ENCODE measurements at regions not wholly inside any gene's neighbourhood (a gene's known extent, or its start where the extent isn't known, plus 50 kb on each side); places are given as distances from the start of the nearest gene placed in this dataset.

DNA sequence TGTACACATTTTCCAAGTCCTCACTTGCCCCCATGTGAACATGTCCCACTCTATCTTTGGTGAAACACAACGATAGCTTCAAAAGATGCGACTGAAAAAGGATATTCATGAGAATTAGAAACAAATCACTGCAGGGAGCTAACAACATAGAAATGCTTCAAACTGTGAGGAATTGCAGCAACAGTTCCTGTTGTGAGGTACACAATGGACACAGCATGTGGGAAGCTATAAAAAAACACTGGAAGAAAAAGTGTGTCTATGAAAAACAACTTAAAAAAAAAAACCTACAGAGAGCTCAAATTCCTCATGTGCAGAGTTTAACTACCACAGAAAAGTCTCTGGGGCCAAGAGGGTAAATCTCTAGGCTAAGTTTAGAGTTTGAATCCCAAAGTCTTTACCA is 51.6 kb upstream of the BLTP1 start:
- H3K27ac ChIP-seq: no peak overlapping the region
- no peak for TF ChIP-seq ZFX (IDR thresholded peaks at IDR 0.05)
- TF ChIP-seq, protein P1, sequence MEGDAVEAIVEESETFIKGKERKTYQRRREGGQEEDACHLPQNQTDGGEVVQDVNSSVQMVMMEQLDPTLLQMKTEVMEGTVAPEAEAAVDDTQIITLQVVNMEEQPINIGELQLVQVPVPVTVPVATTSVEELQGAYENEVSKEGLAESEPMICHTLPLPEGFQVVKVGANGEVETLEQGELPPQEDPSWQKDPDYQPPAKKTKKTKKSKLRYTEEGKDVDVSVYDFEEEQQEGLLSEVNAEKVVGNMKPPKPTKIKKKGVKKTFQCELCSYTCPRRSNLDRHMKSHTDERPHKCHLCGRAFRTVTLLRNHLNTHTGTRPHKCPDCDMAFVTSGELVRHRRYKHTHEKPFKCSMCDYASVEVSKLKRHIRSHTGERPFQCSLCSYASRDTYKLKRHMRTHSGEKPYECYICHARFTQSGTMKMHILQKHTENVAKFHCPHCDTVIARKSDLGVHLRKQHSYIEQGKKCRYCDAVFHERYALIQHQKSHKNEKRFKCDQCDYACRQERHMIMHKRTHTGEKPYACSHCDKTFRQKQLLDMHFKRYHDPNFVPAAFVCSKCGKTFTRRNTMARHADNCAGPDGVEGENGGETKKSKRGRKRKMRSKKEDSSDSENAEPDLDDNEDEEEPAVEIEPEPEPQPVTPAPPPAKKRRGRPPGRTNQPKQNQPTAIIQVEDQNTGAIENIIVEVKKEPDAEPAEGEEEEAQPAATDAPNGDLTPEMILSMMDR (conservative IDR thresholded peaks at IDR 0.05): no peak

DNA sequence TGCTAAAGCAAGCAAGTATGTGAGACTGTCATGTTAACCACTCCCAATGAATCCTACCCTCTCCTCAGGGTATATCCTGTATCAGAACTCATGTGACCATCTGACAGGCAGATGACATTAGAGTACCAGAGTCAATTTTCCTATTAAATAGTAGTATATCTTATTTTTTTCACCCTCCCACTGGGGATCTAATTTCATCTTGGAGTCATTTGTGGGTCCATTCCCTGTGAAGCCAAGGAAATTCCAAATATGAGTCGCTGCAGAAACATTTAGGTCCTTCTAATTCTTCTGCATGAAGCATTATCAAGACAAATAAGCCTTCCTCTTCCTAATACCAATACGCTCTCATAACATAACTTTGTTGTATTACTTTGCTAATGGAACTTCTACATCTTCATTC is 52.2 kb upstream of the BLTP1 start:
- no peak for TF ChIP-seq ZFX (IDR thresholded peaks at IDR 0.05)
- TF ChIP-seq, protein P1 (conservative IDR thresholded peaks at IDR 0.05): no peak
- no peak overlapping the region for H3K27ac ChIP-seq

DNA sequence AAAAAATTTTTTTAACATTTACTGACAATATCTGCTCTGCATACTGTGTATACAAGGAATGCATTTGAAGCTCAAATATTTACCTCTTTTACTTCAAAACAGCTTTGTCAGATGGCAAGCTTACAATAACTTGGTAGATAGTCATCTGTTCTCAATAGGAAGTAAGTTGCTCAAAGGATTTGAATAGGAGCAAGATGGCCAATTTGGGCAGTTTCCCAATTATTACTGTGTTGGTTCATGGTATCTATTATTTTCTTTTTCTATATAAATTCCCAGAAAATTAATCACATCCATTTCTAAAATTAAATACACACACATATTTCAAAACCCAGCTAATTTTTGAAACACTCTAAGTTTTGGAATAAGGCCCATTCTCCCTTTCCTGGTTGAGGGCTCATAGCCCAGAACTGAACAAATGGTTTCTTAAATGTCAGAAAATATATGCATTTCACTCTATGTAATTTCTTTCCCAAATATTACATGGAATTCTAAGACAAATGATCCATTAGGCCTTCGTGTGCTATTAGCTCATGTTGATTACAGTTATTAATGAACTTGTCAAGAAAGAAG is 60.2 kb upstream of the BLTP1 start:
- no peak overlapping the region for H3K27ac ChIP-seq
- TF ChIP-seq, protein P1 (conservative IDR thresholded peaks at IDR 0.05): no peak
- no peak for TF ChIP-seq ZFX (IDR thresholded peaks at IDR 0.05)

DNA sequence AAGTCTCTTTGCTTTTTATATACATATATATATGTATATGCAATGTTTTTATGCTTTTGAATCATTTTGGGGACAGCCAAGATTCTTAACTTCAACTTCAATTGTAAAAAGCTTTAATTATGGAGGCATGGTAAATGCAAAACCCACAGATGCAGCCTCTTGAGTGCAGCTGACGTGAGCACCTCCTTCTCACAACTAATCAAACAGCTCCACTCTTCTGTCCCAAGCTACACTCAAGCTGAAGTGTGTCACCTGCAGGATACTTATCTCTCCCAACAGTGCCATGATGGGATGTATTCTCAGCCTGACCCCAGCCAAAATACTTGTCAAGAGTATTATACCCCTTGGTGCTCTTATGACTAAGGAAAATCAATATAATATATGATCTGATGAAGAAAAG is 60.7 kb upstream of the BLTP1 start:
- no peak for TF ChIP-seq ZFX (IDR thresholded peaks at IDR 0.05)
- TF ChIP-seq, protein P1 (conservative IDR thresholded peaks at IDR 0.05): no peak

DNA sequence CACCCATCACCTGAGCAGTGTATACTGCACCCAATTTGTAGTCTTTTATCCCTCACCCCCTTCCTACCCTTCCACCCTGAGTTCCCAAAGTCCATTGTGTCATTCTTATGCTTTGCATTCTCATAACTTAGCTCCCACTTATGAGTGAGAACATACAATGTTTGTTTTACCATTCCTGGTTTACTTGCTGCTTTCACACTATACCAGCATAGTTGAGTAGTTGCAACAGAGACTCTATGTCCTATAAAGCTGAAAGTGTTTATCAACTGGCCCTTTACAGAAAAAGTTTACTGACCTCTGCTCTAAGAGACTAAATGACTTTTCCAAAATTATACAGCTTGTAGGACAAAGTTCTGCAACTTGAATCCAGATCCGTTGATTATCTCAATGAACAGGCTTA is 61.1 kb upstream of the BLTP1 start:
- no peak overlapping the region for H3K27ac ChIP-seq
- no peak for TF ChIP-seq ZFX (IDR thresholded peaks at IDR 0.05)
- TF ChIP-seq, protein P1 (conservative IDR thresholded peaks at IDR 0.05): no peak

More for the DNA sequence above, 60.7 kb upstream of the BLTP1 start:
- no peak overlapping the region for H3K27ac ChIP-seq

DNA sequence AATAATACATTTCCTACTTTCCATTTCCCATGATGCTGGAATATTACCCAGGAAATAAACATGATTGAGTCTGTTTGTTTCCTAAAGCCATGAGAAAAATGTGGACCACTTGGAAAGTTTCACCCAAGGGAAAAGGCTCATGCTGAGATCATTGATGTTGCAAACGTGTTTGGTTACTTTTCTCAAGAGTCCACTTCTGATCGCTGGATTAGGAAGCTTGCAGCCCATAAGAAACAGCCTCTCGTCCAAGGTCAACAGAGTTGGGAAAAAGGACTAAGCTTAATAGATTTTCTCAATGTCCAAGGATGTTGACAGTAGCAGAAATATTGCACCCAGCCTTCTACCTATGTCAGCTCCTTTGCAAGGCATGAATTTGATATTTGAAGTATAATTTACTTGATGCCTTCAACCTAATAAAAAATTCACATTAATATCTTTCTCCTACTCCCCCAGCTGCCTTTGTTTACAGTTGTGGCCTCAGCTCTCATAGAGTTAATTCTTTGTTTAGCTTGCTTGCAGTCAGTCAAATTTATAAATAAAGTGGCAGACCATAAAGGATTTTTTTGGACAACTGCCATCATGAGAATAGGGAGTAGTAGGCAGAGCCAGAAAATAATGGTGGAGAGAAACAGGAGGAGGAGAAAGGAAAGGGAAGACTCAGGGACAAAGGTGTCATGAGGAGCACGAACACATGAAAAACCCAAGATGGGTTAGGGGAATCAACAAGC is 65.6 kb upstream of the BLTP1 start:
- no peak overlapping the region; the same call in 1 of the 2 replicates for H3K27ac ChIP-seq
- no peak for TF ChIP-seq ZFX (IDR thresholded peaks at IDR 0.05)
- TF ChIP-seq, protein P1 (conservative IDR thresholded peaks at IDR 0.05): no peak

DNA sequence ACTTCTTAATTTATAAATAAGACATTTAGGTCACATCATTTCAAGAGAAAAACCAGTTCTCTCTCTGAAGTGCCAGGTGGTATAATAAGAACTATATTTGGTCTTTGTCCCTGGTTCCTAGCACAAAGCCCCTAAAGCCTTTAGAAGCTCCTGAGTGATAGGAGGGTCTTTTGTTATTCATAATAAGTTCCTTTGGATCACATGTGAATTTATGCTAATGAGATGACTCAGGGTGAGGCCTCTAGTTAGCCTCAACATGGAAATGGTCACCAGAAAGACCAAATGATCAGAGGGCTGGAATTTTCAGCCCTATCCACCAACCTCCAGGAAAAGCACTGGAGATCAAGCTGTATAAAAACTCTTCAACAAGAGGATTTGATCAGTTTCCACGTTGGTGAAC is 68.1 kb upstream of the BLTP1 start:
- TF ChIP-seq ZFX (IDR thresholded peaks at IDR 0.05): no peak
- TF ChIP-seq, protein P1 (conservative IDR thresholded peaks at IDR 0.05): no peak

More for the DNA sequence above, 68.1 kb upstream of the BLTP1 start:
- H3K27ac ChIP-seq: no peak overlapping the region

Measured in C4-2B (cell line).